ENCODE measurements at regions not wholly inside any gene's neighbourhood (a gene's known extent, or its start where the extent isn't known, plus 50 kb on each side); places are given as distances from the start of the nearest gene placed in this dataset.

GRCh38 chr18:7168408-7168807, 50.8 kb upstream of the LAMA1 start:
- H3K4me3 ChIP-seq (ENCODE audit: low read depth, low read length), result no peak overlapping the region
- TF ChIP-seq, protein P1, sequence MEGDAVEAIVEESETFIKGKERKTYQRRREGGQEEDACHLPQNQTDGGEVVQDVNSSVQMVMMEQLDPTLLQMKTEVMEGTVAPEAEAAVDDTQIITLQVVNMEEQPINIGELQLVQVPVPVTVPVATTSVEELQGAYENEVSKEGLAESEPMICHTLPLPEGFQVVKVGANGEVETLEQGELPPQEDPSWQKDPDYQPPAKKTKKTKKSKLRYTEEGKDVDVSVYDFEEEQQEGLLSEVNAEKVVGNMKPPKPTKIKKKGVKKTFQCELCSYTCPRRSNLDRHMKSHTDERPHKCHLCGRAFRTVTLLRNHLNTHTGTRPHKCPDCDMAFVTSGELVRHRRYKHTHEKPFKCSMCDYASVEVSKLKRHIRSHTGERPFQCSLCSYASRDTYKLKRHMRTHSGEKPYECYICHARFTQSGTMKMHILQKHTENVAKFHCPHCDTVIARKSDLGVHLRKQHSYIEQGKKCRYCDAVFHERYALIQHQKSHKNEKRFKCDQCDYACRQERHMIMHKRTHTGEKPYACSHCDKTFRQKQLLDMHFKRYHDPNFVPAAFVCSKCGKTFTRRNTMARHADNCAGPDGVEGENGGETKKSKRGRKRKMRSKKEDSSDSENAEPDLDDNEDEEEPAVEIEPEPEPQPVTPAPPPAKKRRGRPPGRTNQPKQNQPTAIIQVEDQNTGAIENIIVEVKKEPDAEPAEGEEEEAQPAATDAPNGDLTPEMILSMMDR (IDR thresholded peaks at IDR 0.05; ENCODE audit: low read depth, low read length), result no peak

All from WI38 (cell line).